ENCODE measurements at regions not wholly inside any gene's neighbourhood (a gene's known extent, or its start where the extent isn't known, plus 50 kb on each side); places are given as distances from the start of the nearest gene placed in this dataset.

- TF ChIP-seq CTCF (IDR thresholded peaks at IDR 0.05; ENCODE audit: low read depth, low read length, poor library complexity, severe bottlenecking), result no peak
- TF ChIP-seq EZH2phosphoT487 (IDR thresholded peaks at IDR 0.05; ENCODE audit: borderline replicate concordance, low read length), result no peak
These were observed 669.0 kb upstream of the FOXG1 start for GRCh38 chr14:28097585-28097984.

Measured in DOHH2 (cell line).